GM12878 (cell line): ENCODE measurements at regions not wholly inside any gene's neighbourhood (a gene's known extent, or its start where the extent isn't known, plus 50 kb on each side); places are given as distances from the start of the nearest gene placed in this dataset.
A peak's percentile ranks its signal among the peaks of the same experiment; 100 is the strongest.
"Not testable (repeated sequence)": the region's sequence is repeated elsewhere in the genome, so short reads cannot be mapped to it uniquely, and the experiment has no call there.

Experiments
- ATAC-seq: fragments of 200-7000 bp; cut with Tn5 transposase; 3 replicates; pipeline ENCODE4 v1.9.1; 2020; ENCODE audit warnings: mild to moderate bottlenecking, moderate library complexity
- BruUV-seq: library from RNA; stranded (reverse); fragments of 400-500 nt; replicated peaks from 2 replicates; lab custom pipeline; 2021; lab: Mats Ljungman, UMichigan
- CTCF ChIA-PET: fragments of 300-600 bp; sonication (Branson Sonifier 250); formaldehyde crosslinking; extraction: SDS; loops from one replicate; lab custom pipeline; 2021; ENCODE audit warnings: inconsistent platforms; lab: Yijun Ruan, JAX
- POLR2A ChIA-PET: fragments of 350-600 bp; formaldehyde crosslinking; extraction: SDS; loops from one replicate; lab custom pipeline; 2021; ENCODE audit warnings: inconsistent platforms; lab: Charles Lee
- RAD21 ChIA-PET: fragments of 300-600 bp; sonication (Branson Sonifier 250); formaldehyde crosslinking; loops from one replicate; lab custom pipeline; 2023; ENCODE audit warnings: antibody characterized with exemption; ENCODE audit not compliant: unreplicated experiment; lab: Charles Lee
- SMC1A ChIA-PET: fragments of 300-600 bp; sonication (Branson Sonifier 250); formaldehyde crosslinking; loops from one replicate; lab custom pipeline; 2023; ENCODE audit not compliant: unreplicated experiment, uncharacterized antibody; lab: Charles Lee
- DNase-seq: peaks from one replicate; pipeline ENCODE4 v3.0.0-alpha.2; 2011; ENCODE audit warnings: low read depth, low spot score
- FAIRE-seq: peaks from 3 replicates; lab custom pipeline; 2011; peaks lifted over from hg19 to GRCh38; lab: Jason Lieb, UNC
- H2AFZ ChIP-seq: 2 replicates; pipeline ENCODE4 v1.6.0; 2011; ENCODE audit warnings: low read depth, low read length, control low read depth; ENCODE audit not compliant: control insufficient read depth
- H3K27ac ChIP-seq: 2 replicates; pipeline ENCODE4 v1.5.1; 2011; ENCODE audit warnings: control low read depth; ENCODE audit not compliant: control insufficient read depth, insufficient read depth
- H3K27me3 ChIP-seq, 2 experiments: replicated peaks in 1 of 2; 2 replicates each; pipeline versions ENCODE4 v1.6.0 to v1.6.1; 2011; ENCODE audit warnings: low read length in 1 of 2; ENCODE audit not compliant: control insufficient read depth in 2 of 2, insufficient read depth in 2 of 2
- H3K36me3 ChIP-seq, 2 experiments: 2 replicates each; pipeline ENCODE4 v1.5.1; 2011; ENCODE audit warnings: low read length in 1 of 2; ENCODE audit not compliant: control insufficient read depth in 2 of 2, insufficient read depth in 2 of 2
- H3K4me1 ChIP-seq: 2 replicates; pipeline ENCODE4 v1.6.1; 2011; ENCODE audit warnings: mild to moderate bottlenecking, low read length, moderate library complexity, mixed read lengths; ENCODE audit not compliant: control insufficient read depth, insufficient read depth
- H3K4me2 ChIP-seq: 2 replicates; pipeline ENCODE4 v1.6.0; 2011; ENCODE audit warnings: control low read depth; ENCODE audit not compliant: control insufficient read depth, insufficient read depth
- H3K4me3 ChIP-seq: fragments of 200-600 bp; sonication (generic); 2 replicates; pipeline ENCODE4 v1.5.1; 2016
- H3K79me2 ChIP-seq: 2 replicates; pipeline ENCODE4 v1.6.0; 2011; ENCODE audit warnings: low read length; ENCODE audit not compliant: control insufficient read depth, insufficient read depth
- H3K9ac ChIP-seq: 2 replicates; pipeline ENCODE4 v1.8.0; 2011; ENCODE audit warnings: low read length, control low read depth, mixed read lengths; ENCODE audit not compliant: control insufficient read depth, insufficient read depth
- H3K9me3 ChIP-seq: replicated peaks from 3 replicates; pipeline ENCODE4 v1.5.1; 2011; ENCODE audit warnings: mild to moderate bottlenecking, low read length; ENCODE audit not compliant: control insufficient read depth, insufficient read depth
- H4K20me1 ChIP-seq: 2 replicates; pipeline ENCODE4 v1.6.0; 2011; ENCODE audit not compliant: control insufficient read depth, insufficient read depth
- BHLHE40 ChIP-seq, 2 experiments: fragments of 450-650 bp in 1 of 2; IDR thresholded peaks; 2 replicates each; pipeline ENCODE4 v1.6.1; 2011 to 2017; ENCODE audit warnings: low read depth in 2 of 2, borderline replicate concordance in 1 of 2, improper control_type of control experiment in 1 of 2, low read length in 1 of 2, mild to moderate bottlenecking in 1 of 2
- DPF2 ChIP-seq: fragments of 450-650 bp; IDR thresholded peaks from 2 replicates; pipeline ENCODE4 v1.6.1; 2017; ENCODE audit warnings: mild to moderate bottlenecking
- E2F4 ChIP-seq: IDR thresholded peaks from 2 replicates; pipeline ENCODE4 v1.6.1; 2012; ENCODE audit warnings: low read depth, low read length, improper control_type of control experiment
- NFYB ChIP-seq: IDR thresholded peaks from 2 replicates; pipeline ENCODE4 v1.6.1; 2011; ENCODE audit warnings: low read depth, mild to moderate bottlenecking, low read length, improper control_type of control experiment, moderate library complexity; ENCODE audit not compliant: insufficient read depth
- SKIL ChIP-seq: fragments of 450-650 bp; IDR thresholded peaks from 2 replicates; pipeline ENCODE4 v1.6.1; 2017; ENCODE audit warnings: mild to moderate bottlenecking, low read depth, inconsistent platforms; ENCODE audit not compliant: poor library complexity, severe bottlenecking
- TCF3 ChIP-seq: IDR thresholded peaks from 2 replicates; pipeline ENCODE4 v1.6.1; 2012; ENCODE audit warnings: low read depth, mild to moderate bottlenecking, low read length, borderline replicate concordance; ENCODE audit not compliant: insufficient read depth
- ZBED1 ChIP-seq: IDR thresholded peaks from 2 replicates; pipeline ENCODE4 v1.6.1; 2016; ENCODE audit warnings: borderline replicate concordance
- WGBS: methylation state at CpG from one replicate; pipeline ENCODE4 v1.1.6; 2016; ENCODE audit warnings: low lambda C conversion rate; ENCODE audit not compliant: insufficient replicate concordance, insufficient coverage; ENCODE audit errors: missing lambda C conversion rate; 5-methylcytosine and 5-hydroxymethylcytosine counted together
- in situ Hi-C: fragments of 300-500 bp; cut with MboI; formaldehyde crosslinking; loops from 9 replicates; pipeline ENCODE4 v1.14.3; 2018; ENCODE audit warnings: mixed read lengths
- intact Hi-C: fragments of 100-400 bp; cut with micrococcal nuclease; formaldehyde crosslinking; loops from one replicate; pipeline ENCODE4 v1.14.2; 2022; ENCODE audit not compliant: unreplicated experiment

- H3K9ac ChIP-seq, H3K27ac ChIP-seq, H3K4me1 ChIP-seq, H3K4me3 ChIP-seq, in situ Hi-C loops, H3K27me3 ChIP-seq, intact Hi-C loops, CTCF ChIA-PET, H2AFZ ChIP-seq, H3K4me2 ChIP-seq, POLR2A ChIA-PET, DNase-seq, RAD21 ChIA-PET, ATAC-seq, SMC1A ChIA-PET, FAIRE-seq, H3K79me2 ChIP-seq, H4K20me1 ChIP-seq: not testable (repeated sequence)
- 43% methylated on average over 5 of the region's 5 CpGs for WGBS
- peaks cover 25% of the 10 kb centered on the region for H3K9me3 ChIP-seq
- BruUV-seq, result TSS peak; percentile 8
- peaks cover 0 to 12% of the 10 kb centered on the region in 2 experiments; a peak in 3 of 4 replicates for H3K36me3 ChIP-seq
Observed at GRCh38 chr2:12024197-12024907, 277.9 kb downstream of the LPIN1 start.

- ChIA-PET CTCF (interaction anchor here (0.7 kb wide), 2 partner anchors 179 to 1561 kb away, joined by 3 to 5 read pairs; no protein-coding TSS in a partner anchor), POLR2A (interaction anchor here (0.7 kb wide), 1 partner anchor 541 kb away, joined by 3 read pairs; no protein-coding TSS in a partner anchor), RAD21 (no interaction called here), SMC1A (interaction anchor here (0.8 to 1.5 kb wide), 3 partner anchors 16 to 165 kb away, joined by 3 to 4 read pairs (median 4); no protein-coding TSS in a partner anchor)
- FAIRE-seq, result no peak
- no peak for ATAC-seq
- H3K36me3 ChIP-seq, result peaks cover 0 to 1% of the 10 kb centered on the region in 2 experiments; a peak in 2 of 4 replicates
- no peak overlapping the region for H3K4me2 ChIP-seq
- DNase-seq, result no peak
- no peak overlapping the region for H2AFZ ChIP-seq
- BruUV-seq, result no TSS peak
- no peaks in the 10 kb centered on the region; the same call in 2 of the 3 replicates for H3K9me3 ChIP-seq
- H3K27ac ChIP-seq, result no peak overlapping the region
- no peaks in the 10 kb centered on the region for H4K20me1 ChIP-seq
- intact Hi-C loops, result no loop called here
- in situ Hi-C loops, result no loop called here
- H3K4me3 ChIP-seq, result no peak overlapping the region
- peaks cover 10% of the 10 kb centered on the region for H3K4me1 ChIP-seq
- 56% methylated on average over 2 of the region's 2 CpGs for WGBS
- H3K27me3 ChIP-seq, result no peaks in the 10 kb centered on the region
- no peak overlapping the region for H3K9ac ChIP-seq
- no peaks in the 10 kb centered on the region for H3K79me2 ChIP-seq
- TF ChIP-seq ZBED1 (no peak), BHLHE40 (IDR thresholded peaks at IDR 0.05; ENCODE audit: borderline replicate concordance in 1 of 2, low read depth in 2 of 2, low read length in 1 of 2) (no peak), SKIL (no peak), E2F4 (no peak), NFYB (no peak), TCF3 (no peak), DPF2 (no peak)
Observed at GRCh38 chr2:12027136-12027535, 280.7 kb downstream of the LPIN1 start.
